ENCODE measurements at regions not wholly inside any gene's neighbourhood (a gene's known extent, or its start where the extent isn't known, plus 50 kb on each side); places are given as distances from the start of the nearest gene placed in this dataset.

DNA sequence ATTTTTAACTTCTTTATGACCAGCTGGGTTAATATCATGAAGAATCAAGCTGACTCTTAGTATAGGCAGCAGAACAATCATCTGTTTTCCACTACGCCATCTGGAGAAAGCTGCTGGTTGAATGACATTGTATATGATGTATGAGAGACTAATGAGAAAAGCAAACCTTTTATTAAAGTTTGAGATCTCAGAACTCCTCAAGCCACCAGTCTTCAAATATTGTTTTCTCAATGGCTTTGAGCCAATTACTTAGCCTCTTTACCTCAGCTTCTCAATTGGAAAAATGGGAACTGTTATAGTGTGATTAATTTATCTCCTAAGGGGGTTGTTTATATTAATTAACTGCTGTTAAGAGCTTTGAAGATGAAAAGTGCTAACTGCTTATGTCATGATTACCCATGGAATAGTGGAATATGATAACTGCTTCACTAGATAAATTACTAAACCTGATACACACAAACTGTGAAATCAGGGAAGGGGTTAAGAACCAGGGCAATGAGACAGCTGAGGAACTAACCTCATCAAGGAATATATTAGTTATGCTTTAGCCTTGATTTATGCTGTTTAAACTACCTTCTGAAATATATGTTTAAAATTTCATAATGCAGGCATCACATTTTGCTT, 330.1 kb downstream of the SOX2 start:
- no peak overlapping the region for H3K27ac ChIP-seq (ENCODE audit: low read length)

DNA sequence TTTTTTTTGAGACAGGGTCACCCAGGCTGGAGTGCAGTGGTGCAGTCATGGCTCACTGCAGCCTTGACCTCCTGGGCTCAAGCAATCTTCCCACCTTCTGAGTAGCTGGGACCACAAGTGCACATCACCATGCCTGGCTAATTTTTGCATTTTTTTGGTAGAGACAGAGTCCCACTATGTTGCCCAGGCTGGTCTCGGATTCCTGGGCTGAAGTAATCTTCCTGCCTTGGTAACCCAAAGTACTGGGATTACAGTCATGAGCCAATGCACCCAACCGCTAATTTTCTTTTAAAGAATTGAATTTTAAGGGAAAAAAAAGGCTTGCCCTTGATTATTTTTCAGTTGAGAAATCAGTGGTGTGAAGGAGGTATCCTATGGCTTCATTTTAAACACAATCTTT, 334.0 kb downstream of the SOX2 start:
- Histone ChIP-seq H3K36me3 (ENCODE audit: control insufficient read depth, insufficient read depth, low read length) (no peaks in the 10 kb centered on the region), H3K9me3 (ENCODE audit: control insufficient read depth, low read depth, low read length) (no peaks in the 10 kb centered on the region), H3K27ac (ENCODE audit: low read length) (no peak overlapping the region), H3K27me3 (ENCODE audit: control insufficient read depth, insufficient read depth, low read length) (no peaks in the 10 kb centered on the region), H3K4me1 (ENCODE audit: control insufficient read depth, insufficient read depth, low read length) (no peaks in the 10 kb centered on the region), H3K4me3 (ENCODE audit: low read length) (no peak overlapping the region)
- 100% methylated on average over 2 of the region's 2 CpGs for WGBS (ENCODE audit: insufficient coverage, low lambda C conversion rate)
- no peak for DNase-seq

More for the DNA sequence above, 330.1 kb downstream of the SOX2 start:
- no peaks in the 10 kb centered on the region for H3K4me1 ChIP-seq (ENCODE audit: control insufficient read depth, insufficient read depth, low read length)
- no peak for DNase-seq
- no CpG with 5 or more reads among the region's 1 CpG for whole genome bisulfite sequencing (ENCODE audit: insufficient coverage, low lambda C conversion rate)
- H3K36me3 ChIP-seq (ENCODE audit: control insufficient read depth, insufficient read depth, low read length) = no peaks in the 10 kb centered on the region
- no peaks in the 10 kb centered on the region for H3K9me3 ChIP-seq (ENCODE audit: control insufficient read depth, low read depth, low read length)
- no peaks in the 10 kb centered on the region for H3K27me3 ChIP-seq (ENCODE audit: control insufficient read depth, insufficient read depth, low read length)
- H3K4me3 ChIP-seq (ENCODE audit: low read length) = no peak overlapping the region

DNA sequence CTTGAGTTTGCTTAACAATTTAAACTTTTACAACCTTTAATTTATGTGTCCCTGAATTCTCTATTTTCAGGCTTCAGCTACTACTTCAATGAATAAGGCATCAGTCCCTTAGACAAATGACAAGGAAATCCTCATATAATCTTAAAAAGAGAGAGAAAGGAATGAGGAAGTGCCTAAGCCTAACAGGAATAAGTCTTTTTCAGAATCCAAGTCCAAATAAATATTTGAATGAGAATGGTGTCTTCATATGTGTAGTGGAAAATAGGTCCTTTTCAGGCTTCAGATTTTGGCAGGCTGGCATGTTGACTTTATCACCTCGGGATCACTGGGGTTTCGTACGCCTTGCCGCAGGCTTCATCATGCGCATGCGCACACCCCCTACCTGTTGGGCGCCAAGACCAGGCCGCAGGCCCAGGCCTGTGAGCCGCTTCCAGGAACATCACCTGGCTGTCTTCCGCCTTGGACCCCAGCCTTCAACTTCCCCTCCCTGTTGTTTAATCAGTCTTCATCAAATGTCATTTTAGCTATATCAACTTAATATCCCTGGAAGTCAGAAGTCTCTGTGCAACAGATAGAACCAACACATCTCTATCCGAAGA, 334.5 kb downstream of the SOX2 start:
- Histone ChIP-seq H3K4me3 (ENCODE audit: low read length) (no peak overlapping the region), H3K4me1 (ENCODE audit: control insufficient read depth, insufficient read depth, low read length) (no peaks in the 10 kb centered on the region), H3K9me3 (ENCODE audit: control insufficient read depth, low read depth, low read length) (no peaks in the 10 kb centered on the region), H3K27me3 (ENCODE audit: control insufficient read depth, insufficient read depth, low read length) (no peaks in the 10 kb centered on the region), H3K27ac (ENCODE audit: low read length) (no peak overlapping the region), H3K36me3 (ENCODE audit: control insufficient read depth, insufficient read depth, low read length) (no peaks in the 10 kb centered on the region)
- no peak for DNase-seq
- WGBS (ENCODE audit: insufficient coverage, low lambda C conversion rate) = 100% methylated on average over 1 of the region's 11 CpGs

DNA sequence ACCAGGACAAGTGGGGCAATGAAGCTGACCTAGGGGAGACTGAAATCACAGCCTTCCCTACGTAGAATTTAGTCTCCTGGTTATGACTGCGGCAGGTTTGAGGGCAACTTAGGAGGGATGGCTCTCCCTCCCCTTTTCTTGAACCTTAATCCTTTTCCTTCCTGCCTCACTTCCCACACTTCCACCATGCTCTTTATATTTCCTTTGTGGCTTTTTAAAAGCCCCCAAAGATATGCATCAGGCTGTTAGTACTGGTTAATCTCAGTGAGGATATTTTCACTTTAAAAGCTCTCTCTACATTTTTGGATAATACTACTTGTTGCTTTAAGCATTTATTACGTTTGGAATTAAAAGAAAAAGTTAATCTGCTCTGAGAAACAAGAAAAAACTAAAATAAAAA, 339.2 kb downstream of the SOX2 start:
- no peak overlapping the region for H3K27ac ChIP-seq (ENCODE audit: low read length)
- no peak overlapping the region for H3K4me3 ChIP-seq (ENCODE audit: low read length)
- no peaks in the 10 kb centered on the region for H3K9me3 ChIP-seq (ENCODE audit: control insufficient read depth, low read depth, low read length)
- H3K27me3 ChIP-seq (ENCODE audit: control insufficient read depth, insufficient read depth, low read length) = no peaks in the 10 kb centered on the region
- no peaks in the 10 kb centered on the region for H3K36me3 ChIP-seq (ENCODE audit: control insufficient read depth, insufficient read depth, low read length)
- 89% methylated on average over 1 of the region's 3 CpGs for WGBS (ENCODE audit: insufficient coverage, low lambda C conversion rate)
- DNase-seq = no peak
- no peaks in the 10 kb centered on the region for H3K4me1 ChIP-seq (ENCODE audit: control insufficient read depth, insufficient read depth, low read length)

DNA sequence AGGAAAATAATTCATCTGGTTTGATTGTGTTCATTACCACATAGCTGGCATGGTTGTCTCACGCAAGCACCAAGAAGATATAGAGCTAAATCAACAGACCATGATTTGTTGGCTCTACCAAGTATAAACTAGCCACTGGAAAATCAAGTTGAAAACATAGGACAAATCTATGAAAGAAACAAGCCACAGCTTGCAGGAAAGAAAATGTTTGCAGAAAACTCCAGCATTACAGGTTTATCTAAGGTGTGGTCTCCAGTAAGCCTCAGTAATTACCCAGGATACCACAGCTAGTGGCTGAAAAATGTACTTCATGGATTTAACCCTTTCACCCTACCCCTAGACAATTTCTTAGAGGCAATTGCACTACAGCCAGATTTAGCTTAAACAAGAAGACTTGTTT, 340.6 kb downstream of the SOX2 start:
- H3K27ac ChIP-seq (ENCODE audit: low read length) = no peak overlapping the region
- H3K9me3 ChIP-seq (ENCODE audit: control insufficient read depth, low read depth, low read length) = no peaks in the 10 kb centered on the region
- no peaks in the 10 kb centered on the region for H3K36me3 ChIP-seq (ENCODE audit: control insufficient read depth, insufficient read depth, low read length)
- H3K27me3 ChIP-seq (ENCODE audit: control insufficient read depth, insufficient read depth, low read length) = no peaks in the 10 kb centered on the region
- H3K4me1 ChIP-seq (ENCODE audit: control insufficient read depth, insufficient read depth, low read length) = no peaks in the 10 kb centered on the region
- no peak for DNase-seq
- no CpG with 5 or more reads among the region's 1 CpG for WGBS (ENCODE audit: insufficient coverage, low lambda C conversion rate)
- H3K4me3 ChIP-seq (ENCODE audit: low read length) = no peak overlapping the region

DNA sequence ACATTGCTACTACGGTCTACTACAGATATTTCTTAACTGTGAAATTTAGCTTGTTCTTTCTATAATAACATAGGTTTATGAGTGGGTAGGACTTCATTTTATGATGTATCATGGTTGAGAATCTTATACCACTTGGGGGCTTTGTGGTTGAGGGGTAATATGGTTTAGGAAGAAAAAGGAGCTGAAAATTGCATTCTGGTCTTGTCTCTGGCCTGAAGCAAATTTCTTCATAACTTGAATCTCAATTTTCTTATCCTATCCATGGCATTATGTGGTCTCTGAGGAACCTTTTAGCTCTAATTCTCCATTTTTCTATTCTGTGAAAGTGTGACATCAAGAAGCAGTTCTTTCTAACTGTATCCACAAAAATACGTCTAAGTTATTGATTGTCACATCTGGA, 341.0 kb downstream of the SOX2 start:
- no peak overlapping the region for H3K27ac ChIP-seq (ENCODE audit: low read length)
- H3K36me3 ChIP-seq (ENCODE audit: control insufficient read depth, insufficient read depth, low read length) = no peaks in the 10 kb centered on the region
- no peaks in the 10 kb centered on the region for H3K27me3 ChIP-seq (ENCODE audit: control insufficient read depth, insufficient read depth, low read length)
- no peaks in the 10 kb centered on the region for H3K9me3 ChIP-seq (ENCODE audit: control insufficient read depth, low read depth, low read length)
- 100% methylated on average over 2 of the region's 2 CpGs for WGBS (ENCODE audit: insufficient coverage, low lambda C conversion rate)
- H3K4me3 ChIP-seq (ENCODE audit: low read length) = no peak overlapping the region
- H3K4me1 ChIP-seq (ENCODE audit: control insufficient read depth, insufficient read depth, low read length) = no peaks in the 10 kb centered on the region
- DNase-seq = no peak

DNA sequence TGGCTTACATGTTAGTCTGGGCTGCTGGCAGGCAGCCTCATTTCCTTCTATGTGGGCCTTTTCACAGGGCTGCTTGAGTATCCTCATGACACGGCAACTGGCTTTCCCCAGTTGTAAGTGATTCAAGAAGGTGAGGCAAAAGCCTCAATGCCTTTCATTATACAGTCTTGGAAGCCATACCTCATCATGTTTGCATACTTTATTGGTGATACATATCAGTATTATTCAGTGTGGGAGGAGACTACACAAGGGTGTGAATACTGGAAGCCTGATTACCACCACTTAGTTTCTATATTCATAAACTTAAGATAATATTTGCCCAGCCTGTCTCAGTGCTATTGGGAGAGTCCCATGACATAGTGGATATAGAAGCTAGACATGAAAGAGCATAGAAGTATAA, 346.8 kb downstream of the SOX2 start:
- WGBS (ENCODE audit: insufficient coverage, low lambda C conversion rate) = no CpG with 5 or more reads among the region's 1 CpG
- peak in 1 of 2 donors; percentile 4 for DNase-seq

DNA sequence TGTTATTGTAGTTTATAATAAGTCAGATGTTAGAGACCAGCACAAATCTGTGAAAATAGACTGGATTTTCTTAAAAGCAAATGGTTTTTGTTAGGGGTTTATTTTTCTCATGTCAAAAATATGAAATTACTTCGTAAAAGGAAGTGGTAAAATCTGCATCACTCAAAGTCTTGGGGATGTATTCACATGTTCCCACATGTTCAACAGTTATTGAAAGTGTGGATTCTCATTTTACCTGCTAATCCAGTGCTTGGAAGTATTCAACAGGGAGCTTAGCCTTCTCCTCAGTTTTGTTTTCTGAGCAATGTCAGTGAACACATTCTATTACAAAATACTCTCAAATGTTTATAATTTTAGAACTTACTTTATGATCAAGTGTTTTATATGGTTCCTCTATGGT, 352.0 kb downstream of the SOX2 start:
- H3K27ac ChIP-seq (ENCODE audit: low read length) = no peak overlapping the region
- no peaks in the 10 kb centered on the region for H3K9me3 ChIP-seq (ENCODE audit: control insufficient read depth, low read depth, low read length)
- H3K36me3 ChIP-seq (ENCODE audit: control insufficient read depth, insufficient read depth, low read length) = no peaks in the 10 kb centered on the region
- H3K27me3 ChIP-seq (ENCODE audit: control insufficient read depth, insufficient read depth, low read length) = no peaks in the 10 kb centered on the region
- no peak for DNase-seq
- H3K4me1 ChIP-seq (ENCODE audit: control insufficient read depth, insufficient read depth, low read length) = no peaks in the 10 kb centered on the region
- WGBS (ENCODE audit: insufficient coverage, low lambda C conversion rate) = no CpG with 5 or more reads among the region's 1 CpG
- H3K4me3 ChIP-seq (ENCODE audit: low read length) = no peak overlapping the region

More for the DNA sequence above, 346.8 kb downstream of the SOX2 start:
- H3K36me3 ChIP-seq (ENCODE audit: control insufficient read depth, insufficient read depth, low read length) = no peaks in the 10 kb centered on the region
- no peaks in the 10 kb centered on the region for H3K9me3 ChIP-seq (ENCODE audit: control insufficient read depth, low read depth, low read length)
- H3K4me3 ChIP-seq (ENCODE audit: low read length) = no peak overlapping the region
- H3K27me3 ChIP-seq (ENCODE audit: control insufficient read depth, insufficient read depth, low read length) = no peaks in the 10 kb centered on the region
- H3K4me1 ChIP-seq (ENCODE audit: control insufficient read depth, insufficient read depth, low read length) = no peaks in the 10 kb centered on the region
- no peak overlapping the region for H3K27ac ChIP-seq (ENCODE audit: low read length)

DNA sequence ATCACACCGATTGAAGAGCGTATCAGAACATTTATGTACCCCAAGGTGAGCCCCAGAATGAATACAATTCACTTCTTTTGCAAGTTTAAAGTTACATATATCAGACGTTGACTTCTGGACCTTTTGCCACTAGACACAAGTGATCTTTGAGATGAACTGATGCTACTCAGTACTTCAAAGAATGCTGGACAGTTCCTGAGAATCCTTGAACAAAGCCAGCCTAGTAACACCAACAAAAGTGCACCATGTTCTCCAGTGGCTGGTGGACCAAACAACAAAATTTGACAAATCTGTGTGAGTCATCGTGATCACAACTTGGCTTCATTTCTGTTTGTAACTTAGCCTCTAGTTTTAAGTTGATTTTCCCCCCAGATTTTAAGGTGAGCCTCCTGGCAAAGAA, 355.7 kb downstream of the SOX2 start:
- H3K9me3 ChIP-seq (ENCODE audit: control insufficient read depth, low read depth, low read length) = no peaks in the 10 kb centered on the region
- H3K36me3 ChIP-seq (ENCODE audit: control insufficient read depth, insufficient read depth, low read length) = no peaks in the 10 kb centered on the region
- H3K4me3 ChIP-seq (ENCODE audit: low read length) = no peak overlapping the region
- 100% methylated on average over 1 of the region's 4 CpGs for WGBS (ENCODE audit: insufficient coverage, low lambda C conversion rate)
- no peaks in the 10 kb centered on the region for H3K4me1 ChIP-seq (ENCODE audit: control insufficient read depth, insufficient read depth, low read length)
- H3K27me3 ChIP-seq (ENCODE audit: control insufficient read depth, insufficient read depth, low read length) = no peaks in the 10 kb centered on the region
- no peak overlapping the region for H3K27ac ChIP-seq (ENCODE audit: low read length)
- peak in 1 of 2 donors; percentile 13 for DNase-seq

DNA sequence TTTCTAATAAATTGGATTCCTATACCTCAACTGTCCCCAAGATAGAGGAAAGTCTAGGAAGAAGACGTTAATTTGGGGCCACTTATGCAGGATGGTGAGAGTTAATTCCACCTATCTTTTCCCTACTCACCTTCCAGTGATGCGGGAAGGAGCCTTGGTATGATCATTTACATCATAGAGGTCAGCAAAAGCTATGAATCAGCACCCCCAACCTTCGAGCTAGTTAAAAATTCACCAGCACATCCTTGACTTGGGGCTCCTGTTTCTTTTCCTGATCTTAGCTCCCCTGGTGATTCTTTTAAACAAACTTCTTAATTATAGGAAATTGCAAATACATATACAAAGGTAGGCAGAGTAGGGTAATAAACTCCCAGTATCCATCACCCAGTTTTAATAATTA, 366.6 kb downstream of the SOX2 start:
- no peaks in the 10 kb centered on the region for H3K4me1 ChIP-seq (ENCODE audit: control insufficient read depth, insufficient read depth, low read length)
- whole genome bisulfite sequencing (ENCODE audit: insufficient coverage, low lambda C conversion rate) = 23% methylated on average over 2 of the region's 3 CpGs

DNA sequence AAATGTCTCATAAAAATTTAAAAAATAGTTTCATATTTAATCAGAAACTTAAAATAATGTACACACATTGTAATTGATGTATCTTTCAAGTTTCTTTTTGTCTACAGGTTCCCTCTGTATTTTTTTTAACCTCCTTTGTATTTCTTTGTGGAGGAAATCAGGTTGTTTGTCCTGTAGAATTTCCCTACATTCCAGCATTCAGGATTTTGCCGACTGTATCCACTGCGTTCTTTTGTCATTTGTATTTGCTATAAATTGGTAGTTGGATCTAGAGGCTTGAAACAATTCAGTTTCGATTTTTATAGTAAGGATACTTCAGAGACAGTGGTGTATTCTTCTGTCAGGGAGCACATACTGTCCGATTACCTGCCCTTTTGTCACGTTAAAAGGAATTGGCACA, 367.2 kb downstream of the SOX2 start:
- no peak for DNase-seq
- no peak overlapping the region for H3K27ac ChIP-seq (ENCODE audit: low read length)
- no peaks in the 10 kb centered on the region for H3K4me1 ChIP-seq (ENCODE audit: control insufficient read depth, insufficient read depth, low read length)
- no peaks in the 10 kb centered on the region for H3K27me3 ChIP-seq (ENCODE audit: control insufficient read depth, insufficient read depth, low read length)
- no peak overlapping the region for H3K4me3 ChIP-seq (ENCODE audit: low read length)
- no peaks in the 10 kb centered on the region for H3K9me3 ChIP-seq (ENCODE audit: control insufficient read depth, low read depth, low read length)
- WGBS (ENCODE audit: insufficient coverage, low lambda C conversion rate) = 82% methylated on average over 2 of the region's 5 CpGs
- no peaks in the 10 kb centered on the region for H3K36me3 ChIP-seq (ENCODE audit: control insufficient read depth, insufficient read depth, low read length)

More for the DNA sequence above, 366.6 kb downstream of the SOX2 start:
- Histone ChIP-seq H3K27ac (ENCODE audit: low read length) (no peak overlapping the region), H3K4me3 (ENCODE audit: low read length) (no peak overlapping the region), H3K36me3 (ENCODE audit: control insufficient read depth, insufficient read depth, low read length) (no peaks in the 10 kb centered on the region), H3K27me3 (ENCODE audit: control insufficient read depth, insufficient read depth, low read length) (no peaks in the 10 kb centered on the region), H3K9me3 (ENCODE audit: control insufficient read depth, low read depth, low read length) (no peaks in the 10 kb centered on the region)
- peak; percentile 40 to 64 for DNase-seq
